ENCODE measurements at regions not wholly inside any gene's neighbourhood (a gene's known extent, or its start where the extent isn't known, plus 50 kb on each side); places are given as distances from the start of the nearest gene placed in this dataset.

DNA sequence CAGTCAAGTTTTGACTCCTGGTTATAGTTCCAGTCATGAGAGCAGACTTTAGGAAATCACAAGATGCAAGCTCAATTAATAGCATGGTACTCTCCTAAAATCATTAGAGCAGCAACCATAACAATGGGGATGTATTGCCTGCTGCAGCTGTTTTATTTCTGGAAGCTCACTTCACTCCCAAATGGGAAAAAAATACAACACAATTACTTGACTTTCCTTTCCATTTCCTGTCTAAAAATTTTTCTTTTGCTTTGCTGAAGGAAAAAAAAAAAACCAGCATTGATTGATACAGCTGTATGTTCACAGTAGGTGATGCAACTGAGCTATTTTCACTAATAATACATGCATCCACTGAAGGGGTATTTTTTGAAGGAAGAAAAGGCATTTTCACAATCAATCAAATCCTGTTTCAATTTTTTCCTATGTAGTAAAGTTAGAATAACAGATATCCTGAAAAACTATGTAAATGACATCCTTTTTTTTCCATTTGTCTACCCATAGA, 143.9 kb upstream of the NOVA1 start:
- no peak overlapping the region for H3K9ac ChIP-seq (ENCODE audit: insufficient read length)
- no peaks in the 10 kb centered on the region for H3K9me3 ChIP-seq (ENCODE audit: low read depth, low read length)
- no peak overlapping the region for H3K4me3 ChIP-seq
- DNase-seq (ENCODE audit: low read depth, low spot score) = no peak
- H3K36me3 ChIP-seq (ENCODE audit: insufficient read depth, low read length) = no peaks in the 10 kb centered on the region
- H3K27ac ChIP-seq = no peak overlapping the region
- TF ChIP-seq EZH2 (IDR thresholded peaks at IDR 0.05) (no peak), FOXP2 (optimal IDR thresholded peaks at IDR 0.05; ENCODE audit: control extremely low read depth, extremely low read length, insufficient read depth) (no peak)

DNA sequence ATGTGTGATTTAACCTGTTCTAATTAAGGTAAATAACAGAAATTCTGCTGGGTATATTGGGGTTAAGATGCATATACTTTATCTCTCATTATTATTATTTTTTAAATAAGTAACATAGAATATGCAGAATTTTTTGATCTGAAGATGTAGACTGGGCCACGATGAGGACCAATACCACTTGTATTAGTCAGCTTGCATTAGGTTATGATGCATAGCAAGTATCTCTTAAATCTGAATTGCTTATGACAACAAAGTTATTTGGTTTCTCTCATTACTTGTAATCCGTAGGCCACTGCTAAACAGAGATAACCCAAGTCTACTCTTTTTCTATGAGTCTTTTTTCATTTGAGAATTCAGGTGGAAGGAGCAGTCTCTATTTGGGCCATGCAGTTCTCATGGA, 145.5 kb upstream of the NOVA1 start:
- Histone ChIP-seq H3K4me3 (no peak overlapping the region), H3K9me3 (ENCODE audit: low read depth, low read length) (no peaks in the 10 kb centered on the region), H3K9ac (ENCODE audit: insufficient read length) (no peak overlapping the region), H3K27ac (no peak overlapping the region), H3K36me3 (ENCODE audit: insufficient read depth, low read length) (no peaks in the 10 kb centered on the region)
- DNase-seq (ENCODE audit: low read depth, low spot score) = no peak
- TF ChIP-seq POLR2AphosphoS5 (IDR thresholded peaks at IDR 0.05; ENCODE audit: borderline replicate concordance, low read depth, low read length) = no peak

DNA sequence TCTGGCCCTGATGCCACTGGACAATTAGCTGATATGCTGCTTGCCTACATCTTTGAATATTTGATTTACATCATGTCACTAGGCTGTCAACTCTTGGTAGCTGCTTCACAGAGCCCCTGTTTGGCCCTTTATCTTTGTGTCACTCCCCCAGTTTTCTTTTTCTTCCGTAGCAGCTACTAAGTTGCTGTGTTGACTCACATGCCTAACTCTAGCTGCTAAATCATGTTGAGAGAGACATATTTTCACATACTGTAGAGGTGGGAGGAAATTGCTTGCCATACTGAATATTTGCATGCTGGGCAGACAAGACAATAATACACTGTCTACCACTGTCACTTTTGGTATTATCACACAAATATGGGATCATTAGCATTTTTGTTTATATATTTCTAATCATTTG, 147.1 kb upstream of the NOVA1 start:
- H3K9ac ChIP-seq (ENCODE audit: insufficient read length) = no peak overlapping the region
- no peak for TF ChIP-seq POLR2AphosphoS5 (IDR thresholded peaks at IDR 0.05; ENCODE audit: borderline replicate concordance, low read depth, low read length)
- no peak for TF ChIP-seq EZH2 (IDR thresholded peaks at IDR 0.05)
- no peak for TF ChIP-seq FOXP2 (optimal IDR thresholded peaks at IDR 0.05; ENCODE audit: control extremely low read depth, extremely low read length, insufficient read depth)
- DNase-seq (ENCODE audit: low read depth, low spot score) = no peak

DNA sequence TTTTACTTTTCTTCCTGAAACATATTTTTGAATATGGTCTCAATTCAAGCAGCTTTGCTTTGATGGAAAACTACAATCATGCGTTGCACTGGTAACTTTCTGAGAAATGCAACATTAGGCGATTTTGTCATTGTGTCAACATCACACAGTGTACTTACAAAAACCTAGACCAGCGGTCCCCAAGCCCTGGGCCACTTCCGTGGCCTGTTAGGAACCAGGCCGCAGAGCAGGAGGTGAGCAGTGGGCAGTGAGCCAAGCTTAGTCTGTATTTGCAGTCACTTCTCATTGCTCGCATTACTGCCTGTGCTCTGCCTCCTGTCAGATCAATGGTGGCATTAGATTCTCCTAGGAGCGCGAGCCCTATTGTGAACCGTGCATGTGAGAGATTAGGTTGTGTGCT, 163.7 kb upstream of the NOVA1 start:
- H3K9me3 ChIP-seq (ENCODE audit: low read depth, low read length) = no peaks in the 10 kb centered on the region
- no peak for TF ChIP-seq EZH2 (IDR thresholded peaks at IDR 0.05)
- no peak for TF ChIP-seq POLR2AphosphoS5 (IDR thresholded peaks at IDR 0.05; ENCODE audit: borderline replicate concordance, low read depth, low read length)
- TF ChIP-seq FOXP2 (optimal IDR thresholded peaks at IDR 0.05; ENCODE audit: control extremely low read depth, extremely low read length, insufficient read depth) = no peak
- no peak for DNase-seq (ENCODE audit: low read depth, low spot score)
- H3K9ac ChIP-seq (ENCODE audit: insufficient read length) = no peak overlapping the region
- H3K4me3 ChIP-seq = no peak overlapping the region
- no peaks in the 10 kb centered on the region for H3K36me3 ChIP-seq (ENCODE audit: insufficient read depth, low read length)
- H3K27ac ChIP-seq = no peak overlapping the region

More for the DNA sequence above, 147.1 kb upstream of the NOVA1 start:
- Histone ChIP-seq H3K9me3 (ENCODE audit: low read depth, low read length) (no peaks in the 10 kb centered on the region), H3K4me3 (no peak overlapping the region), H3K27ac (no peak overlapping the region), H3K36me3 (ENCODE audit: insufficient read depth, low read length) (no peaks in the 10 kb centered on the region)

DNA sequence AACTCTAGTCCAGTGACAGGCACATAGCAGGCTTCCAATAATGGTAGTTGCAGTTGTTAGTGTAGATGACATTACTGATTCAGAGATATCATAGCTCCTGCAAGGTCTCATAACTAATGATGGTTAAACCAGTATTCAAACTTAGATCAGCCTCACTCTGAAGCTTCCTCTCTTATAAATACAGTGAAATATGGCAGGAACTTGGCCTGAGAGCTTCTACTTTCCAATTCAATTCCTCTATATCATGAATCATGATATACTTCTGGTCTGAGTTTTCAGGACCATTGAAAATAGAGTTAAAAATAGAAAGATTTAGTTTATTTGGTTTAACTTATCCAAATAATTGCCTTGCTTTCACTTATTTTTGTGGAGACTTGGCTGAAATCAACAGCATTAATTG, 167.5 kb upstream of the NOVA1 start:
- Histone ChIP-seq H3K36me3 (ENCODE audit: insufficient read depth, low read length) (no peaks in the 10 kb centered on the region), H3K9me3 (ENCODE audit: low read depth, low read length) (no peaks in the 10 kb centered on the region), H3K9ac (ENCODE audit: insufficient read length) (no peak overlapping the region), H3K27ac (no peak overlapping the region), H3K4me3 (no peak overlapping the region)
- no peak for DNase-seq (ENCODE audit: low read depth, low spot score)
- TF ChIP-seq FOXP2 (optimal IDR thresholded peaks at IDR 0.05; ENCODE audit: control extremely low read depth, extremely low read length, insufficient read depth) (no peak), POLR2AphosphoS5 (IDR thresholded peaks at IDR 0.05; ENCODE audit: borderline replicate concordance, low read depth, low read length) (no peak), EZH2 (IDR thresholded peaks at IDR 0.05) (no peak)

DNA sequence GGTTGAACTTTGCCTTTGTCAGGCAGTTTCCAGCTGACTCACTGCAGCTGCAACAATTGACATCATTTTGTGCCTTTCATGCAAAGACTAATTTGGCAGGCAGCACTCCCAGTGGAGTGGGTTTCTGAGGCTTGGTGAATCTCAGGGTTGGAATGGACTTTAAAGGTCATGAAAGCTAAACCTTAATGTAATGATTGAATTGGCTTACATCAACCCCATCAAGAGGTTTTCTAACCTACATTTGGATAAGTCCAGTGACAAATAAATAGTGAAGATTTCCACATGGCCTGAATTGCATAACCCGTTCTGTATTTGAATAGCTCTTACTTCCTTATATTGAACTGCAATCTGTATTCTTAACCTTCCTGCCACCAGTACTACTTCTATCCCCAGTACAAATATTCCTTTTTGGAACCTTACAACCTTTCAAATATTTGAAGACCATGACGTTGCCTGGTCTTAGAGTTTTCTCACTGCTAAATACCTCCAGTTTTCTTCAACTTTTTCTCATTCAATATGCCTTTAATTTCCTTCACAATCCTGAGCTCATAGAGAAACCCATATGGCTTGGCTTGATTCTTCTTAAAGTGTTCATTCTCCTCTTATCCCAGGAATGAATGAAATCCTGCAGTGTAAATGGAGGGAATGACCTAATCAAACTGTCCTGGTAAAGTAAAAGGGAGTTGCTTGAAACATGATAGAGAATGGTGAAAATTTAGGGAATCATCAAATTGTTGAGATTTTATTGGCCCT, 168.1 kb upstream of the NOVA1 start:
- Histone ChIP-seq H3K36me3 (ENCODE audit: insufficient read depth, low read length) (no peaks in the 10 kb centered on the region), H3K4me3 (no peak overlapping the region), H3K27ac (no peak overlapping the region), H3K9me3 (ENCODE audit: low read depth, low read length) (no peaks in the 10 kb centered on the region), H3K9ac (ENCODE audit: insufficient read length) (no peak overlapping the region)
- DNase-seq (ENCODE audit: low read depth, low spot score) = no peak
- TF ChIP-seq FOXP2 (optimal IDR thresholded peaks at IDR 0.05; ENCODE audit: control extremely low read depth, extremely low read length, insufficient read depth) (no peak), POLR2AphosphoS5 (IDR thresholded peaks at IDR 0.05; ENCODE audit: borderline replicate concordance, low read depth, low read length) (no peak), EZH2 (IDR thresholded peaks at IDR 0.05) (no peak)

DNA sequence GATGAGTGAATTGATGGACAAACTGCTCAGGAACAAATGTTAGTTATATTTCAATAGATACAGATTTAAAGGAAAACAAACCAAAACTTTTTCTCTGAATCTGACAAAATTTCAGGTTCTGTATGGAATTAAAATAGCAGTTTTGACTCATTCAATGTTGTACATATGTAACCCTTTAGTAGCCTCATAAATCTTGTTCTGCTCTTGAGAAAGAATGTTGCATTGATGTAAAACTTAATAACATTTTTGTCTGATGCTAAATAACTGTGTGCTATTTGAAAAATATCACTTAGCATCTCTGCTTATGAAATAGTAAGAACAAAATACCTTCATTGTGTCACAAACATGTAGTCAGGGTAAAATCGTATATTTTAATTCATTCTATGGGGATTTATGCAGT, 168.9 kb upstream of the NOVA1 start:
- Histone ChIP-seq H3K4me3 (no peak overlapping the region), H3K9me3 (ENCODE audit: low read depth, low read length) (no peaks in the 10 kb centered on the region), H3K36me3 (ENCODE audit: insufficient read depth, low read length) (no peaks in the 10 kb centered on the region), H3K9ac (ENCODE audit: insufficient read length) (no peak overlapping the region), H3K27ac (no peak overlapping the region)
- no peak for DNase-seq (ENCODE audit: low read depth, low spot score)
- TF ChIP-seq POLR2AphosphoS5 (IDR thresholded peaks at IDR 0.05; ENCODE audit: borderline replicate concordance, low read depth, low read length) = no peak
- TF ChIP-seq EZH2 (IDR thresholded peaks at IDR 0.05) = no peak
- TF ChIP-seq FOXP2 (optimal IDR thresholded peaks at IDR 0.05; ENCODE audit: control extremely low read depth, extremely low read length, insufficient read depth) = no peak

DNA sequence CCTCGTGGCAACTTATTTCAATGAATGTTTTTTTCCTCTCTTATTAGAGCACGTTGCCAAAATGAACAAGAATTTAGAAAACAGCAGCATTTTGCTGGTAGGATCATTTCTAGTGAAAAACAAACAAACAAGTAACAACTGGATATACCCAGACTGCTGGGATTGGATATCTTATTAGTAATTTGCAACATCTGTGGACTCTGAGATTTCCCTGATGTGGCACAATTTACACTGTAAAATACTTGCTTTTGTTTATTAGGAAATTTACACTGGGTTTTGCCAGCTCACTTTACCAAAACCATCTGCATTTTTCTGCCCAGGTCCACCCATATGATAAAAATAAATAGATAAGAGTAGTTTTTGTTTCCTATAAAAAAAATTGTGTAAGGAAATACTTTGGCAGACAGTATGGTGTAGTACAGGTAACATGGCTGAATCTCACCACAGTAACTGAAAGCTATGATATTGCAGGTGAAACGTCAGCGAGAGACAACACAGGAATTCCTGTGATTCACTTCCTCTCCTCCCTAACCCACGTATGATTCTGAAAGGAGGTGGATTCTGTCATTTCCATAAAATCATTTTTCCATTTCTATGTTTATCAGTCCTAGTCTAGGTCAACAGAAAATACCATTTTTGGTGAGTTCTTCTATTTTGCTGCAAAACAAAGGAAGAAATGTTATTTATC, 176.2 kb upstream of the NOVA1 start:
- no peaks in the 10 kb centered on the region for H3K9me3 ChIP-seq (ENCODE audit: low read depth, low read length)
- no peak for DNase-seq (ENCODE audit: low read depth, low spot score)
- no peaks in the 10 kb centered on the region for H3K36me3 ChIP-seq (ENCODE audit: insufficient read depth, low read length)
- TF ChIP-seq EZH2 (IDR thresholded peaks at IDR 0.05) = no peak
- TF ChIP-seq POLR2AphosphoS5 (IDR thresholded peaks at IDR 0.05; ENCODE audit: borderline replicate concordance, low read depth, low read length) = no peak
- TF ChIP-seq FOXP2 (optimal IDR thresholded peaks at IDR 0.05; ENCODE audit: control extremely low read depth, extremely low read length, insufficient read depth) = no peak
- H3K9ac ChIP-seq (ENCODE audit: insufficient read length) = no peak overlapping the region
- no peak overlapping the region for H3K4me3 ChIP-seq
- H3K27ac ChIP-seq = no peak overlapping the region
